ENCODE measurements at regions not wholly inside any gene's neighbourhood (a gene's known extent, or its start where the extent isn't known, plus 50 kb on each side); places are given as distances from the start of the nearest gene placed in this dataset.

DNA sequence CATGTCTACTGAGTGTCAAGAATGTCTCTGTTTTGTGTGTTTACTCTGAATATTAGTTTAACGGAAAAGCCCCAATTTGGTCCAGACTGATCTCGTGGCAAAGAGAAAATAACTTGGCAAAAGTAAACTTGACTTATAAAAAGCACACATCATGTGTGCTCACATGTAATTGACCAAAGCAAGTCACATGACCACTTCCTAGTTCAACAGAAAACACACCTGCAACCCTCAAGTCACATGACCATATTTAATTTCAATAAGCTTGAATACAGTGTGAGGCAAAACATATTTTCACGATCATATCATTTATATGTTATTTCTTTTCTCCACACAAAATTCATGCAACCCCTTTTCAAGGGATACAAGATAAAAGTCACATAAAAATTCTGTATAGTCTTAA is 662.4 kb downstream of the SLITRK1 start:
- TF ChIP-seq, protein P1, sequence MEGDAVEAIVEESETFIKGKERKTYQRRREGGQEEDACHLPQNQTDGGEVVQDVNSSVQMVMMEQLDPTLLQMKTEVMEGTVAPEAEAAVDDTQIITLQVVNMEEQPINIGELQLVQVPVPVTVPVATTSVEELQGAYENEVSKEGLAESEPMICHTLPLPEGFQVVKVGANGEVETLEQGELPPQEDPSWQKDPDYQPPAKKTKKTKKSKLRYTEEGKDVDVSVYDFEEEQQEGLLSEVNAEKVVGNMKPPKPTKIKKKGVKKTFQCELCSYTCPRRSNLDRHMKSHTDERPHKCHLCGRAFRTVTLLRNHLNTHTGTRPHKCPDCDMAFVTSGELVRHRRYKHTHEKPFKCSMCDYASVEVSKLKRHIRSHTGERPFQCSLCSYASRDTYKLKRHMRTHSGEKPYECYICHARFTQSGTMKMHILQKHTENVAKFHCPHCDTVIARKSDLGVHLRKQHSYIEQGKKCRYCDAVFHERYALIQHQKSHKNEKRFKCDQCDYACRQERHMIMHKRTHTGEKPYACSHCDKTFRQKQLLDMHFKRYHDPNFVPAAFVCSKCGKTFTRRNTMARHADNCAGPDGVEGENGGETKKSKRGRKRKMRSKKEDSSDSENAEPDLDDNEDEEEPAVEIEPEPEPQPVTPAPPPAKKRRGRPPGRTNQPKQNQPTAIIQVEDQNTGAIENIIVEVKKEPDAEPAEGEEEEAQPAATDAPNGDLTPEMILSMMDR (IDR thresholded peaks at IDR 0.05), result no peak
- TF ChIP-seq EZH2 (IDR thresholded peaks at IDR 0.05; ENCODE audit: borderline replicate concordance, insufficient read depth, low read depth, low read length, poor library complexity, severe bottlenecking), result no peak
